ENCODE measurements at regions not wholly inside any gene's neighbourhood (a gene's known extent, or its start where the extent isn't known, plus 50 kb on each side); places are given as distances from the start of the nearest gene placed in this dataset.

DNA sequence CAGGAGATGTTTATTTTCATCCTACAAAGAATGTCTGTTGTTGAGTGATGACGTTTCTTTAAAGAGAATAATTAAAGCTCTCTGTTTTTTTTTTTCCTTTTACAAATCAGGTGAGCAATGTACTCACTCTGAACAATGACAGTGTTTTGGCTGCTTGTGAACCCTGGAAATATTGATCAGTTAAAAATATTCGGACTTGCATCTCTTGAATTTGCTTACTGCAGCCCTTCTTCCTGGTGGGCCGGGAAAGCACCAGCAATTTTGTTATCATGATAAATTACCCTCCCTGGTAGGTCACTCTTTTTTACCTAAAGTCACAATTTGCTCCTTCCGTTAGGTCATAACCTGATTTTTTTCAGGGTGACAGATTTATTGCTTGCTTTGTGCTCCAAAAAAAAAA is 72.3 kb upstream of the NR5A2 start:
- DNase-seq = no peak

DNA sequence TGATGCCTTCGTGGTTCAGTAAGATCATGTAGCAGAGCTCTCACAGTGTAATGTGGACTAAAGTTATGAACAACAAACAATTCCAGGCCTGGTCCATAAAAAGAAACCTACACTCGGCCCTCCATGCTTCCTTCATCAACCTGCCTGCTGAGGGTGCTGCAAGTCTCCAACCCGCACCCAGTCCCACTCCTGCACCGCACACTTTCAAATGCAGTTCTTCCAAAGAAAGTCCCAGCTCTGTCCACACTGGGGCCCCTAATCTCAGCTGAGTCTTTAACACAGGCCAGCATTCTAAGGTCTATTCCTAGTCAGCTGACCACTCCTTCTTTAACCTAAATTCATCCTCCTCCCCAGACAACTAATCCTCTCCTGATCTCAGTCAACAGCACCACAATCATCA is 71.5 kb upstream of the NR5A2 start:
- DNase-seq = no peak

DNA sequence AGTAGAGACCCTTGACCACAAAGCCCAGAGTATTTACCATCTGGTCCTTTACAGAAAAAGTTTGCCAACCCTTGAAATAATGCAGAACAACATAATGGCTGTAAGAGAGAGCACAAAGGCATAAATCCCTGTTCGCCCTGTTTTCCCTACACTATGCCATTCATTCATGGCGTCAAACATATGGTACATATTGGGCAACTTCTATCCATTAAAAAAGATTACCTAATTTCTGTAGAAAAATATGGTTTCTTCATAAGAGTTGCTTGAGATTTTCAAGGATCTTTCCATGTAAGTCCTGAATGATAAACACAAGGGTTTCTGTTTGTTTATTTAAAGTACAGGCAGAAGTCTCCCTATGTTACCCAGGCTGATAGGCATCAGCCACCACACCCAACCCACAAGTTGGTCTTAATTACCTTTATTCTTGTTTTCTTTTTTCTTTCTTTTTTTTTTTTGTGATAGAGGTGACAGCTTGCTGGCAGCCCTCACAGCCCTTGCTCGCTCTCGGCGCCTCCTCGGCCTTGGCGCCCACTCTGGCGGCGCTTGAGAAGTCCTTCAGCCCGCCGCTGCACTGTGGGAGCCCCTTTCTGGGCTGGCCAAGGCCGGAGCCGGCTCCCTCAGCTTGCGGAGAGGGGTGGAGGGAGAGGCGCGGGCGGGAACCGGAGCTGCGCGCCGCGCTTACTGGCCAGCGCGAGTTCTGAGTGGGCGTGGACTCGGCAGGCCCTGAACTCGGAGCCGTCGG is 68.3 kb upstream of the NR5A2 start:
- no peak for DNase-seq

DNA sequence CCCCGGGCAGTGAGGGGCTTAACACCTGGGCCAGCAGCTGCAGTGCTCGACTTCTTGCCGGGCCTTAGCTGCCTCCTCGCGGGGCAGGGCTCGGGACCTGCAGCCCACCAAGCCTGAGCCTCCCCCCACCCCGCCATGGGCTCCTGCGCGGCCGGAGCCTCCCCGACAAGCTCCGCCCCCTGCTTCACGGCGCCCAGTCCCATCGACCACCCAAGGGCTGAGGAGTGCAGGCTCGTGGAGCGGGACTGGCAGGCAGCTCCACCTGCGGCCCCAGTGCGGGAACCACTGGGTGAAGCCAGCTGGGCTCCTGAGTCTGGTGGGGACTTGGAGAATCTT is 67.8 kb upstream of the NR5A2 start:
- DNase-seq = no peak

DNA sequence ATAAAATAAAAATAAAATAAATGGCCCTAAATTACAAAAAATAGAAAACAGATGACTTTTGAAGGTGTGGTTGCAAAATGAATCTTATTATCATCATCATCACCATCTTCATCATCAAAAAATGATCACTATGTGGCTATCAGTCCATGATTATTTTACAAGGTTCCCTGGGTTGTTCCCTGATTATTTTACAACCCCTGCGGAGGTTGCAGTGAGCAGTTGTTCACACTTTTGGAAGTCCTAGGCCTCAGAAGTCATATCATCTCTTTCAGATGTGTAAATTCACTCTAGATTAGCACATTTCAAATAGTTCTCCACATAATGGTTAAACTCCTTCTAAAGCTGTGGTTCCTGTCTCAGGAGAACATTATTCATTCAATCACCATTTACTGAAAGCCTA is 57.4 kb upstream of the NR5A2 start:
- no peak for DNase-seq

DNA sequence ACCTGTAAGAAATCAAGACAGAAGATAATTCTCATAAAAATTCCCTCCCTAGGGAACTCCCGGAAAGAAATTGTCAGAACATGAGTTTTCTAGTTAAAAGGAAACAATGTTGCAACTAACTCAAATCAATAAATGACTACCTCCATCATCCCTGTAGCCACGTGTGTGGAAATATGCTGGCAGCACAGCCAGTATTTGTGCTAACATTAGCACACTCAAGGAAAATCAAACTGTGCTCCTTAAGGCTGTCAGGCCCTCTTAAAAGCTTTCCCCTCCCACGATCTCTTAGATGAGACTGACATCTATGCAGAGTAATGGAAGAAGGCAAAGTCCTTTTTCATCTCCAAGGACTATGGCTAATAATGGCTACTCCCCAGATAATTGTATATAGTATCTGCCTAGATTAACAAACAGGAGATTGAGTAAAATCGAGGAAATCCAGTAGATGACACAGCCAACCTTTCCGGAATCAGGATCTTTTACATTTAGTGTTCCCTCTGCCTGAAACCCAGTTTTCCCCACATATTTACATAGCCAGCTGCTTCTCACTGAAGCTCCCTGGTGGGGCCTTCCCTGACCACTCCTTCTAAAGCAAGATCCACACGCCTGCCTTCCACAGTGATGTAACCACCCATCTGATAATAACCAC is 50.9 kb upstream of the NR5A2 start:
- no peak for DNase-seq
